ENCODE measurements at regions not wholly inside any gene's neighbourhood (a gene's known extent, or its start where the extent isn't known, plus 50 kb on each side); places are given as distances from the start of the nearest gene placed in this dataset.

- H3K27ac ChIP-seq (ENCODE audit: insufficient read depth, low read depth, low read length), result no peak overlapping the region
Observed at GRCh38 chr2:196249171-196249570, 77.8 kb upstream of the STK17B start.

More at GRCh38 chr2:196249171-196249570, 77.8 kb upstream of the STK17B start:
- TF ChIP-seq JUN (IDR thresholded peaks at IDR 0.05; ENCODE audit: borderline replicate concordance, insufficient read depth, insufficient read length, low read depth) (no peak), FOS (IDR thresholded peaks at IDR 0.05; ENCODE audit: borderline replicate concordance, insufficient read depth, low read length) (no peak), POLR2A (IDR thresholded peaks at IDR 0.05; ENCODE audit: low read depth, low read length) (no peak), GATA2 (IDR thresholded peaks at IDR 0.05; ENCODE audit: insufficient read depth, insufficient read length, low read depth, low read length) (no peak), MYC (IDR thresholded peaks at IDR 0.05; ENCODE audit: low read depth, low read length) (no peak), POLR2AphosphoS5 (IDR thresholded peaks at IDR 0.05; ENCODE audit: insufficient read depth, low read depth, low read length) (no peak), EZH2 (IDR thresholded peaks at IDR 0.05; ENCODE audit: borderline replicate concordance, low read depth, low read length, severe bottlenecking) (no peak)
- TF ChIP-seq, protein P1, sequence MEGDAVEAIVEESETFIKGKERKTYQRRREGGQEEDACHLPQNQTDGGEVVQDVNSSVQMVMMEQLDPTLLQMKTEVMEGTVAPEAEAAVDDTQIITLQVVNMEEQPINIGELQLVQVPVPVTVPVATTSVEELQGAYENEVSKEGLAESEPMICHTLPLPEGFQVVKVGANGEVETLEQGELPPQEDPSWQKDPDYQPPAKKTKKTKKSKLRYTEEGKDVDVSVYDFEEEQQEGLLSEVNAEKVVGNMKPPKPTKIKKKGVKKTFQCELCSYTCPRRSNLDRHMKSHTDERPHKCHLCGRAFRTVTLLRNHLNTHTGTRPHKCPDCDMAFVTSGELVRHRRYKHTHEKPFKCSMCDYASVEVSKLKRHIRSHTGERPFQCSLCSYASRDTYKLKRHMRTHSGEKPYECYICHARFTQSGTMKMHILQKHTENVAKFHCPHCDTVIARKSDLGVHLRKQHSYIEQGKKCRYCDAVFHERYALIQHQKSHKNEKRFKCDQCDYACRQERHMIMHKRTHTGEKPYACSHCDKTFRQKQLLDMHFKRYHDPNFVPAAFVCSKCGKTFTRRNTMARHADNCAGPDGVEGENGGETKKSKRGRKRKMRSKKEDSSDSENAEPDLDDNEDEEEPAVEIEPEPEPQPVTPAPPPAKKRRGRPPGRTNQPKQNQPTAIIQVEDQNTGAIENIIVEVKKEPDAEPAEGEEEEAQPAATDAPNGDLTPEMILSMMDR (IDR thresholded peaks at IDR 0.05; ENCODE audit: extremely low read depth in 1 of 2, insufficient read depth in 1 of 2, low read depth in 1 of 2, low read length in 2 of 2), result no peak
- TF ChIP-seq, protein P2, sequence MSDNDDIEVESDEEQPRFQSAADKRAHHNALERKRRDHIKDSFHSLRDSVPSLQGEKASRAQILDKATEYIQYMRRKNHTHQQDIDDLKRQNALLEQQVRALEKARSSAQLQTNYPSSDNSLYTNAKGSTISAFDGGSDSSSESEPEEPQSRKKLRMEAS (IDR thresholded peaks at IDR 0.05; ENCODE audit: insufficient read depth, insufficient read length), result no peak
- Histone ChIP-seq H3K9ac (replicated peaks; ENCODE audit: extremely low read depth, insufficient read depth, low read length) (no peak overlapping the region), H3K4me2 (ENCODE audit: insufficient read depth, low read length) (no peak overlapping the region), H3K9me1 (replicated peaks; ENCODE audit: control insufficient read depth, extremely low read depth, insufficient read depth, low read length) (no peaks in the 10 kb centered on the region), H2AFZ (ENCODE audit: low read depth, low read length) (no peak overlapping the region), H3K79me2 (ENCODE audit: control insufficient read depth, insufficient read depth, low read length) (no peaks in the 10 kb centered on the region), H3K36me3 (ENCODE audit: control insufficient read depth in 2 of 2, extremely low read depth in 1 of 2, insufficient read depth in 2 of 2, low read length in 2 of 2) (peaks cover 15 to 44% of the 10 kb centered on the region in 2 experiments), H3K9me3 (replicated peaks; ENCODE audit: control insufficient read depth, insufficient read depth, low read length) (no peaks in the 10 kb centered on the region), H3K27me3 (ENCODE audit: control insufficient read depth in 2 of 2, insufficient read depth in 2 of 2, low read length in 2 of 2) (no peaks in the 10 kb centered on the region), H3K4me3 (replicated peaks in 1 of 3; ENCODE audit: insufficient read depth in 1 of 3, low read depth in 1 of 3, low read length in 3 of 3) (no peak overlapping the region), H3K4me1 (ENCODE audit: control insufficient read depth, extremely low read depth, insufficient read depth, low read length) (peaks cover 4% of the 10 kb centered on the region), H4K20me1 (replicated peaks; ENCODE audit: control insufficient read depth, extremely low read depth, insufficient read depth, low read length) (no peaks in the 10 kb centered on the region)
- ChIA-PET CTCF (interaction anchor here (1.2 to 2.4 kb wide), 3 partner anchors 11 to 171 kb away, joined by 4 to 9 read pairs (median 6); no protein-coding TSS in a partner anchor), POLR2A (no interaction called here)
- dilution Hi-C loops (cut with MboI; ENCODE audit: extremely low pct_ligation_motif_present, low sequenced_read_pairs) (no loop called here), intact Hi-C loops (cut with micrococcal nuclease) (no loop called here)
- BruUV-seq (replicated peaks), result no TSS peak
- DNase-seq (ENCODE audit: low read depth, low spot score) (no peak), FAIRE-seq (no peak)

Measured in endothelial cell of umbilical vein (primary cell).